ENCODE measurements at regions not wholly inside any gene's neighbourhood (a gene's known extent, or its start where the extent isn't known, plus 50 kb on each side); places are given as distances from the start of the nearest gene placed in this dataset.

DNA sequence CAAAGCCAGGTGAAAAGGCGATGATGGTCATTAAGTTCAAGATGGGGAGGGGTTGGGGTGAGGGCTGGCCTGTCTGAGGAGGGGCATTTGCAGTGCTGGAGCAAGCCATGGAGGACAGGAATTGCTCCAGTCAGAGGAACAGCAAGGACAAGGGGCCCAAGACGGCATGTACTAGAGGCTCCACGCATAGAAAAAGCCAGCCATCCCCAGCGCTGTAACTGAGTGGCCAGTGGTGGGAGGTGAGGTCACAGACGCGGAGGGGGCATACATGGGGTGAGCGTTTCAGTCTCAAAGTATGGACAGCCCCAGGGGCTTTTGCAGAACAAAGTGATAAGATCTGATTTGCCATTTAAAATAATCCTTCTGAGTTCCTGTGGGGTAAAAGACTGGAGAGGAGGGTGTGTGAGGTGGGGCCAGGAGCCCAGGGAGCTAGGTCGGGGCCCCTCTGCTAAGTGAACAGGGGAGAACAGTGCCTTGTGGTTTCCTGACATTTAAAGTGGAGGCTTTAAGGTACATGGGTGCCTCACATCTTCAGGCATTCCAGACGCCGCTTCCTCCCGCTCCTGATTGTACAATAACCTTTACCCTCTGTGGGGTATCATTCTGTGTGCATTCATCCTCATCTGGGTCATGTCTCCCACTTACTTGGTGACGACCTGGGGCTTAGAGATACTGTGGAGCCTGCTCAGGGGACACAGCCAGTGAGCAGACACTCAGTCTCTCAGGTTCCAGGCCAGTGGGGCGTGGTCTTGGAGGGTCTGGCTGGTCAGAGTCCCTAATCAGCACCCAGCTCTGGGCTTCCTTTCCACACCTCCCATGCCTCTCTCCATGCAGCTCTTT, 105.6 kb upstream of the GPR26 start:
- ChIA-PET CTCF (no interaction called here), POLR2A (no interaction called here)
- peaks cover 35% of the 10 kb centered on the region for H3K27me3 Mint-ChIP-seq
- H3K27ac Mint-ChIP-seq = no peak overlapping the region
- DNase-seq = no peak
- no peak overlapping the region for H3K4me3 Mint-ChIP-seq
- H3K36me3 Mint-ChIP-seq (ENCODE audit: low read depth) = no peaks in the 10 kb centered on the region
- no peaks in the 10 kb centered on the region for H3K9me3 Mint-ChIP-seq
- intact Hi-C loops (cut with DNase I, micrococcal nuclease) = loop anchor here in 1 of 2 experiments (2.0 kb wide), 1 partner anchor 912 kb away; no protein-coding TSS in a partner anchor
- H3K4me3 ChIP-seq (ENCODE audit: low read length) = no peak overlapping the region
- TF ChIP-seq, protein P1, sequence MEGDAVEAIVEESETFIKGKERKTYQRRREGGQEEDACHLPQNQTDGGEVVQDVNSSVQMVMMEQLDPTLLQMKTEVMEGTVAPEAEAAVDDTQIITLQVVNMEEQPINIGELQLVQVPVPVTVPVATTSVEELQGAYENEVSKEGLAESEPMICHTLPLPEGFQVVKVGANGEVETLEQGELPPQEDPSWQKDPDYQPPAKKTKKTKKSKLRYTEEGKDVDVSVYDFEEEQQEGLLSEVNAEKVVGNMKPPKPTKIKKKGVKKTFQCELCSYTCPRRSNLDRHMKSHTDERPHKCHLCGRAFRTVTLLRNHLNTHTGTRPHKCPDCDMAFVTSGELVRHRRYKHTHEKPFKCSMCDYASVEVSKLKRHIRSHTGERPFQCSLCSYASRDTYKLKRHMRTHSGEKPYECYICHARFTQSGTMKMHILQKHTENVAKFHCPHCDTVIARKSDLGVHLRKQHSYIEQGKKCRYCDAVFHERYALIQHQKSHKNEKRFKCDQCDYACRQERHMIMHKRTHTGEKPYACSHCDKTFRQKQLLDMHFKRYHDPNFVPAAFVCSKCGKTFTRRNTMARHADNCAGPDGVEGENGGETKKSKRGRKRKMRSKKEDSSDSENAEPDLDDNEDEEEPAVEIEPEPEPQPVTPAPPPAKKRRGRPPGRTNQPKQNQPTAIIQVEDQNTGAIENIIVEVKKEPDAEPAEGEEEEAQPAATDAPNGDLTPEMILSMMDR (IDR thresholded peaks at IDR 0.05) = no peak
- H3K36me3 ChIP-seq (ENCODE audit: insufficient read depth, low read length) = no peaks in the 10 kb centered on the region
- H3K27me3 ChIP-seq (ENCODE audit: control insufficient read depth in 1 of 2, insufficient read depth in 2 of 2, low read length in 2 of 2) = peaks cover 0 to 4% of the 10 kb centered on the region in 2 experiments
- H3K4me1 ChIP-seq (ENCODE audit: insufficient read depth, low read length) = peaks cover 4% of the 10 kb centered on the region
- H3K4me1 Mint-ChIP-seq (ENCODE audit: low read depth) = no peaks in the 10 kb centered on the region
- ATAC-seq (ENCODE audit: poor library complexity) = no peak
- H3K27ac ChIP-seq (ENCODE audit: low read depth in 1 of 2, low read length in 2 of 2) = no peak overlapping the region
- H3K9me3 ChIP-seq (ENCODE audit: control insufficient read depth in 1 of 2, insufficient read depth in 1 of 2, low read length in 2 of 2) = no peaks in the 10 kb centered on the region

DNA sequence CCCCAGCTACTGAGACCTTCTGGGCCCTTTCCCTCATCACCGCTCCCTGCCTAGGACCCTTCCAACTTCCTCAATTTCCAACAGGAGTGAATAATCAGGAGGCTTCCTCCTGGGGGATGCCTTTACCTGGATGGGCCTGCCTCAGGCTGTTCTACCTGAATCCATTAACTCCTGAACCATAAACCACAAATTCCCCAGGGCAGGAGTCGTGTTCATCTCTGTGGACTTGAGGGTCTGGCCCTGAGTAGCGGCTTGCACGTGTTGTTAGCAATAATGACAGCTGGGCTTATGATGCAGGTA, 105.1 kb upstream of the GPR26 start:
- intact Hi-C loops (cut with DNase I, micrococcal nuclease) = loop anchor here in 1 of 2 experiments (2.0 kb wide), 1 partner anchor 912 kb away; no protein-coding TSS in a partner anchor
- no peak for DNase-seq
- TF ChIP-seq, protein P1 (IDR thresholded peaks at IDR 0.05) = no peak
- ChIA-PET CTCF (no interaction called here), POLR2A (no interaction called here)
- Histone ChIP-seq H3K36me3 (ENCODE audit: insufficient read depth, low read length) (no peaks in the 10 kb centered on the region), H3K27me3 (ENCODE audit: control insufficient read depth in 1 of 2, insufficient read depth in 2 of 2, low read length in 2 of 2) (peaks cover under 1 to 4% of the 10 kb centered on the region in 2 experiments), H3K27ac (ENCODE audit: low read depth in 1 of 2, low read length in 2 of 2) (no peak overlapping the region), H3K9me3 (ENCODE audit: control insufficient read depth in 1 of 2, insufficient read depth in 1 of 2, low read length in 2 of 2) (no peaks in the 10 kb centered on the region), H3K4me3 (ENCODE audit: low read length) (no peak overlapping the region), H3K4me1 (ENCODE audit: insufficient read depth, low read length) (peaks cover 4% of the 10 kb centered on the region)
- ATAC-seq (ENCODE audit: poor library complexity) = no peak
- Mint-ChIP-seq H3K27ac (no peak overlapping the region), H3K4me1 (ENCODE audit: low read depth) (no peaks in the 10 kb centered on the region), H3K4me3 (no peak overlapping the region), H3K27me3 (peaks cover 40% of the 10 kb centered on the region), H3K9me3 (no peaks in the 10 kb centered on the region), H3K36me3 (ENCODE audit: low read depth) (no peaks in the 10 kb centered on the region)

DNA sequence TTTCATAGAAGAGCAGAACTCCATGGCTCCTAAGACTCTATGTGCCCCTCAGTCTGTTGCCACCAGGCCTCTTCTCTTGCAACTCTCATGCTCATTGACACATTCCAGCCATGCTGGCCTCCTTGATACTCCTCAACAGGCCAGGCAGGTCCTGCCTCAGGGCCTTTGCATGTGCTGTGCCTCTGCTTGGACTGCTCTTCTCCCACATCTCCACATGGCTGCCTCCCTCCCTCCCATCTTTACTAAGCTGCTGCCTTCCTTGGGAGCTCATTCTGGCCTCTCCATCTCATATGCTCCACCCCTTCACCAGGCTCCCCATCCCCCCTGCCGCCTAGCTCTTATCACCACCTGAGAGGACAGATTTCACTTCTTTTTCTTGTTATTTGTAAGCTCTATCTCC, 103.8 kb upstream of the GPR26 start:
- Histone ChIP-seq H3K36me3 (ENCODE audit: insufficient read depth, low read length) (no peaks in the 10 kb centered on the region), H3K27me3 (ENCODE audit: control insufficient read depth in 1 of 2, insufficient read depth in 2 of 2, low read length in 2 of 2) (peaks cover 4% of the 10 kb centered on the region in 2 experiments), H3K9me3 (ENCODE audit: control insufficient read depth in 1 of 2, insufficient read depth in 1 of 2, low read length in 2 of 2) (no peaks in the 10 kb centered on the region), H3K4me1 (ENCODE audit: insufficient read depth, low read length) (peaks cover 4% of the 10 kb centered on the region), H3K4me3 (ENCODE audit: low read length) (no peak overlapping the region), H3K27ac (ENCODE audit: low read depth in 1 of 2, low read length in 2 of 2) (no peak overlapping the region)
- ChIA-PET POLR2A (no interaction called here), CTCF (no interaction called here)
- DNase-seq = no peak
- TF ChIP-seq, protein P1 (IDR thresholded peaks at IDR 0.05) = no peak
- H3K9me3 Mint-ChIP-seq = no peaks in the 10 kb centered on the region
- no peaks in the 10 kb centered on the region for H3K36me3 Mint-ChIP-seq (ENCODE audit: low read depth)
- no peak for ATAC-seq (ENCODE audit: poor library complexity)
- no peak overlapping the region for H3K27ac Mint-ChIP-seq
- H3K4me3 Mint-ChIP-seq = no peak overlapping the region
- H3K4me1 Mint-ChIP-seq (ENCODE audit: low read depth) = no peaks in the 10 kb centered on the region
- intact Hi-C loops (cut with DNase I, micrococcal nuclease) = no loop called here
- H3K27me3 Mint-ChIP-seq = peaks cover 50% of the 10 kb centered on the region
